HCT116 (cell line): ENCODE measurements at regions not wholly inside any gene's neighbourhood (a gene's known extent, or its start where the extent isn't known, plus 50 kb on each side); places are given as distances from the start of the nearest gene placed in this dataset.

Experiments
- ATAC-seq: fragments of 200-7000 bp; cut with Tn5 transposase; 2 replicates; pipeline ENCODE4 v1.9.1; 2020; ENCODE audit warnings: mild to moderate bottlenecking, moderate library complexity
- BruUV-seq: library from RNA; stranded (reverse); fragments of 400-500 nt; replicated peaks from 2 replicates; lab custom pipeline; 2021; lab: Mats Ljungman, UMichigan
- CTCF ChIA-PET: fragments of 300-600 bp; sonication (Branson Sonifier 250); formaldehyde crosslinking; loops from one replicate; lab custom pipeline; 2021; ENCODE audit warnings: antibody characterized with exemption; lab: Charles Lee
- POLR2A ChIA-PET: fragments of 300-600, 350-600 bp; sonication (Branson Sonifier 250); formaldehyde crosslinking; loops from one replicate; lab custom pipeline; 2021; ENCODE audit warnings: antibody characterized with exemption; lab: Charles Lee
- RAD21 ChIA-PET, 2 experiments: fragments of 300-600 bp; sonication (Branson Sonifier 250); formaldehyde crosslinking; loops; one replicate each; lab custom pipeline; 2023; ENCODE audit warnings: low total read pairs in 2 of 2; ENCODE audit not compliant: uncharacterized antibody in 2 of 2, unreplicated experiment in 2 of 2, low non-redundant PET in 1 of 2; lab: Charles Lee
- DNase-seq: peaks from one replicate; pipeline ENCODE4 v3.0.0-alpha.2; 2010; ENCODE audit warnings: low read depth, low spot score
- H2AFZ ChIP-seq: fragments of 200-600 bp; shearing (Covaris generic), sonication (generic); 2 replicates; pipeline ENCODE4 v1.6.1; 2017; ENCODE audit warnings: low read depth, mixed run types, mixed read lengths, antibody characterized with exemption, low read length; ENCODE audit not compliant: poor library complexity, severe bottlenecking
- H3K27ac ChIP-seq: 2 replicates; pipeline ENCODE4 v1.5.1; 2012; ENCODE audit warnings: low read depth, low read length
- H3K27me3 ChIP-seq: fragments of 200-600 bp; sonication (generic); 2 replicates; pipeline ENCODE4 v1.6.1; 2016; ENCODE audit warnings: mixed run types, low read length, mixed read lengths; ENCODE audit not compliant: insufficient read depth
- H3K36me3 ChIP-seq, 2 experiments: fragments of 200-500 bp in 1 of 2; fragments of 200-600 bp in 1 of 2; sonication (Bioruptor generic) in 1 of 2; sonication (generic) in 1 of 2; 2 replicates each; pipeline versions ENCODE4 v1.5.1 to v1.6.1; 2014 to 2016; ENCODE audit warnings: low read length in 2 of 2, inconsistent platforms in 1 of 2, mixed read lengths in 1 of 2, mixed run types in 1 of 2; ENCODE audit not compliant: insufficient read depth in 2 of 2, control insufficient read depth in 1 of 2
- H3K4me1 ChIP-seq, 2 experiments: fragments of 200-600 bp in 1 of 2; sonication (generic) in 1 of 2; 2 replicates each; pipeline versions ENCODE4 v1.5.1 to v1.6.1; 2012 to 2017; ENCODE audit warnings: low read length in 2 of 2, inconsistent platforms in 1 of 2, mild to moderate bottlenecking in 1 of 2, mixed read lengths in 1 of 2, mixed run types in 1 of 2, moderate library complexity in 1 of 2; ENCODE audit not compliant: insufficient read depth in 2 of 2, control insufficient read depth in 1 of 2
- H3K4me2 ChIP-seq: fragments of 200-600 bp; sonication (generic); 2 replicates; pipeline ENCODE4 v1.6.1; 2017; ENCODE audit warnings: mixed run types, low read length, mixed read lengths
- H3K4me3 ChIP-seq, 2 experiments: fragments of 200-600 bp in 1 of 2; sonication (generic) in 1 of 2; replicated peaks in 1 of 2; 2 replicates each; pipeline ENCODE4 v1.5.1; 2011 to 2016; ENCODE audit warnings: low read length in 2 of 2, control low read depth in 1 of 2, low read depth in 1 of 2, mild to moderate bottlenecking in 1 of 2, mixed read lengths in 1 of 2, mixed run types in 1 of 2
- H3K79me2 ChIP-seq: fragments of 200-600 bp; sonication (generic); 2 replicates; pipeline ENCODE4 v1.6.1; 2017; ENCODE audit warnings: mild to moderate bottlenecking, mixed run types, low read length, moderate library complexity, mixed read lengths; ENCODE audit not compliant: insufficient read depth
- H3K9ac ChIP-seq: fragments of 200-600 bp; sonication (generic); 2 replicates; pipeline ENCODE4 v1.6.1; 2016; ENCODE audit warnings: low read length, mixed read lengths
- H3K9me2 ChIP-seq: fragments of 200-600 bp; sonication (generic), shearing (Covaris generic); 2 replicates; pipeline ENCODE4 v1.6.1; 2017; ENCODE audit warnings: mixed run types, mild to moderate bottlenecking, moderate library complexity; ENCODE audit not compliant: insufficient read depth
- H3K9me3 ChIP-seq, 2 experiments: fragments of 200-500 bp in 1 of 2; fragments of 200-600 bp in 1 of 2; sonication (Bioruptor generic) in 1 of 2; sonication (generic) in 1 of 2; 2 replicates each; pipeline ENCODE4 v1.6.1; 2014 to 2017; ENCODE audit warnings: low read length in 2 of 2, mixed read lengths in 2 of 2, inconsistent platforms in 1 of 2, low read depth in 1 of 2, mild to moderate bottlenecking in 1 of 2, mixed run types in 1 of 2, moderate library complexity in 1 of 2; ENCODE audit not compliant: control insufficient read depth in 1 of 2, insufficient read depth in 1 of 2
- H4K20me1 ChIP-seq: fragments of 200-600 bp; sonication (generic), shearing (Covaris generic); 2 replicates; pipeline ENCODE4 v1.6.1; 2017; ENCODE audit warnings: mixed run types, mild to moderate bottlenecking, moderate library complexity; ENCODE audit not compliant: insufficient read depth
- ATF3 ChIP-seq: IDR thresholded peaks from 2 replicates; pipeline ENCODE4 v1.6.1; 2012
- CBX3 ChIP-seq: IDR thresholded peaks from 2 replicates; pipeline ENCODE4 v1.6.1; 2012; ENCODE audit warnings: low read depth
- CTCF ChIP-seq, 3 experiments: fragments of 200-600 bp in 1 of 3; sonication (generic) in 1 of 3; IDR thresholded peaks in 2 of 3; conservative IDR thresholded peaks in 1 of 3; 2 replicates each; pipeline ENCODE4 v1.5.1; 2012 to 2017; ENCODE audit warnings: low read depth in 2 of 3, low read length in 2 of 3, antibody characterized with exemption in 1 of 3, borderline replicate concordance in 1 of 3, control low read depth in 1 of 3, mild to moderate bottlenecking in 1 of 3, mixed read lengths in 1 of 3, mixed run types in 1 of 3, moderate library complexity in 1 of 3; ENCODE audit not compliant: insufficient read depth in 1 of 3
- MAX ChIP-seq: IDR thresholded peaks from 2 replicates; pipeline ENCODE4 v1.6.1; 2012
- POLR2A ChIP-seq: IDR thresholded peaks from 2 replicates; pipeline ENCODE4 v1.7.0; 2011; ENCODE audit warnings: borderline replicate concordance; ENCODE audit not compliant: insufficient read depth, insufficient read length; ENCODE audit errors: extremely low read depth
- RAD21 ChIP-seq: IDR thresholded peaks from 2 replicates; pipeline ENCODE4 v1.6.1; 2012; ENCODE audit warnings: low read depth, mild to moderate bottlenecking
- REST ChIP-seq: IDR thresholded peaks from 2 replicates; pipeline ENCODE4 v1.6.1; 2012; ENCODE audit warnings: low read depth
- SIN3A ChIP-seq: IDR thresholded peaks from 2 replicates; pipeline ENCODE4 v1.6.1; 2012; ENCODE audit warnings: low read depth
- SP1 ChIP-seq: IDR thresholded peaks from 2 replicates; pipeline ENCODE4 v1.6.1; 2012; ENCODE audit warnings: low read depth
- SRF ChIP-seq: IDR thresholded peaks from 2 replicates; pipeline ENCODE4 v1.6.1; 2012; ENCODE audit warnings: low read depth
- TCF7L2 ChIP-seq: IDR thresholded peaks from 2 replicates; pipeline ENCODE4 v1.7.0; 2011; ENCODE audit warnings: borderline replicate concordance, inconsistent platforms; ENCODE audit not compliant: insufficient read depth, insufficient read length; ENCODE audit errors: extremely low read depth
- YY1 ChIP-seq: IDR thresholded peaks from 2 replicates; pipeline ENCODE4 v1.6.1; 2011; ENCODE audit warnings: low read length, low read depth, moderate library complexity, mild to moderate bottlenecking; ENCODE audit not compliant: insufficient replicate concordance; ENCODE audit errors: extremely low read depth
- ZBTB33 ChIP-seq: IDR thresholded peaks from 2 replicates; pipeline ENCODE4 v1.6.1; 2011; ENCODE audit warnings: mild to moderate bottlenecking, low read length, moderate library complexity; ENCODE audit not compliant: insufficient replicate concordance; ENCODE audit errors: extremely low read depth
- ZFX ChIP-seq: fragments of 450-650 bp; IDR thresholded peaks from 2 replicates; pipeline ENCODE4 v1.6.1; 2017
- ZNF274 ChIP-seq: fragments of 200-500 bp; sonication (Bioruptor generic); IDR thresholded peaks from 2 replicates; pipeline ENCODE4 v1.6.1; 2014; ENCODE audit warnings: mild to moderate bottlenecking, low read depth, low read length, inconsistent platforms
- intact Hi-C: fragments of 100-400 bp; cut with micrococcal nuclease; formaldehyde crosslinking; loops from 2 replicates; pipeline ENCODE4 v1.10.0; 2022

GRCh38 chr5:117748336-117748735, 1173.7 kb upstream of the SEMA6A start:
- RAD21 ChIA-PET: no interaction called here
- H3K9me2 ChIP-seq: no peaks in the 10 kb centered on the region
- H3K79me2 ChIP-seq: no peaks in the 10 kb centered on the region
- no peaks in the 10 kb centered on the region for H3K36me3 ChIP-seq
- DNase-seq: no peak
- H3K27me3 ChIP-seq: no peaks in the 10 kb centered on the region
- CTCF ChIA-PET: no interaction called here
- no peaks in the 10 kb centered on the region for H3K4me1 ChIP-seq
- BruUV-seq: no TSS peak
- no peak overlapping the region for H3K4me2 ChIP-seq
- H3K27ac ChIP-seq: no peak overlapping the region
- no peak overlapping the region for H2AFZ ChIP-seq
- intact Hi-C loops: no loop called here
- no peaks in the 10 kb centered on the region for H4K20me1 ChIP-seq
- no peak overlapping the region for H3K4me3 ChIP-seq
- no peak overlapping the region for H3K9ac ChIP-seq
- no peak for ATAC-seq
- H3K9me3 ChIP-seq: no peaks in the 10 kb centered on the region
- TF ChIP-seq YY1: no peak
- TF ChIP-seq SIN3A: no peak
- no peak for TF ChIP-seq MAX
- no peak for TF ChIP-seq TCF7L2
- TF ChIP-seq ATF3: no peak
- TF ChIP-seq CBX3: no peak
- no peak for TF ChIP-seq CTCF (IDR thresholded peaks at IDR 0.05 in 2 of 3, conservative IDR thresholded peaks at IDR 0.05 in 1 of 3; ENCODE audit: borderline replicate concordance in 1 of 3, insufficient read depth in 1 of 3, low read depth in 2 of 3, low read length in 2 of 3)
- no peak for TF ChIP-seq SP1
- no peak for TF ChIP-seq REST
- TF ChIP-seq SRF: no peak
- no peak for TF ChIP-seq ZBTB33
- no peak for TF ChIP-seq POLR2A
- no peak for TF ChIP-seq ZFX
- TF ChIP-seq ZNF274: no peak
- TF ChIP-seq RAD21: no peak
- POLR2A ChIA-PET: no interaction called here
